Type B pancreatic cell (in vitro differentiated cells): ENCODE measurements at regions not wholly inside any gene's neighbourhood (a gene's known extent, or its start where the extent isn't known, plus 50 kb on each side); places are given as distances from the start of the nearest gene placed in this dataset.

Experiments used
- DNase-seq: peaks from one replicate; pipeline ENCODE4 v3.0.0; 2021; ENCODE audit warnings: mixed read lengths; ENCODE audit not compliant: unreplicated experiment; ENCODE audit errors: extremely low spot score
- H3K27ac Mint-ChIP-seq: 2 replicates; pipeline ENCODE4 v1.8.0; 2021; ENCODE audit warnings: mild to moderate bottlenecking, mixed read lengths
- H3K27me3 Mint-ChIP-seq: 2 replicates; pipeline ENCODE4 v1.8.0; 2021; ENCODE audit warnings: mixed read lengths
- H3K36me3 Mint-ChIP-seq: 2 replicates; pipeline ENCODE4 v1.8.0; 2021; ENCODE audit warnings: mixed read lengths
- H3K4me1 Mint-ChIP-seq: one replicate; pipeline ENCODE4 v1.8.0; 2021; ENCODE audit warnings: mixed read lengths; ENCODE audit not compliant: unreplicated experiment
- H3K4me3 Mint-ChIP-seq: 2 replicates; pipeline ENCODE4 v1.8.0; 2021; ENCODE audit warnings: mild to moderate bottlenecking, mixed read lengths
- H3K9me3 Mint-ChIP-seq: 2 replicates; pipeline ENCODE4 v1.8.0; 2021; ENCODE audit warnings: mixed read lengths
- CTCF ChIP-seq: fragments of 200-600 bp; sonication (generic); conservative IDR thresholded peaks from 2 replicates; pipeline ENCODE4 v1.5.0; 2021; ENCODE audit warnings: antibody characterized with exemption, mild to moderate bottlenecking

DNA sequence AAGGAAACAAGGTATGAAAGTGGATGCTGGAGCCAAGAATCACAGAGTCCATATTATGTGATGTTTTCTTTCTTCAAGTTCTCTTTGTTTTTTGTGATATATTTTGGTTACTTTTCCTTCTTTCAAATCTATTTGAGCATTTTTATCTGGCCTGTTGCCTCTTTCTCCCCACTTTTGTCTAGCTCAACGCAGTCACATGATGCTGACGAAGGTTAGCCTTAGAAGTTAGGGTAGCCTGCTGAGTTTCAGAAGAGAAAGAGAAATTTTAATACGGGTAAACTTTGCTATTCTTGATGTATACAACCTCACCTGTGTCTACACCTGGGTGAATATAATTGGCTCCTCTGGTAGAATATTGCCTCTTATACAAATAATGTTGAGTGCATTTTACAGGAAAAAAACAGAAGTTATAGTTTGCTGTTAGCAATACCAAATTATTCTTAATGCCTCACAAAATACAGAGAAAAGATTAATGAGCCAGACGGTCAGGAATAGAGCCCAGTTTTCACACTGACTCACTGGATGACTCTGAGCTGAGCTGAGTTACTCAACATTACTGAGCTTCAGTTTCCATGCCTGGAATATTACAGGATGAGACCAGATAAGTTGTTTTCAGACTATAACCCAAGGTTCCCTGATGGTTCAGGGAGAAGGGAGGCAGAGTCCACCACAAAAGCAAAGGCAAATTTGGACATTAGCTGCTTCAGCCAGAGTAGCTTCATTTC lies 161.6 kb upstream of the BDNF start:
- H3K27me3 Mint-ChIP-seq = peaks cover 6% of the 10 kb centered on the region
- TF ChIP-seq CTCF = no peak
- no peak for DNase-seq
- no peaks in the 10 kb centered on the region for H3K36me3 Mint-ChIP-seq
- H3K4me1 Mint-ChIP-seq = no peaks in the 10 kb centered on the region
- no peak overlapping the region for H3K27ac Mint-ChIP-seq
- H3K9me3 Mint-ChIP-seq = no peaks in the 10 kb centered on the region
- no peak overlapping the region for H3K4me3 Mint-ChIP-seq

GRCh38 chr11:27860811-27861210 lies 160.6 kb upstream of the BDNF start:
- TF ChIP-seq CTCF = no peak
- H3K4me3 Mint-ChIP-seq = no peak overlapping the region
- H3K36me3 Mint-ChIP-seq = no peaks in the 10 kb centered on the region
- DNase-seq = no peak
- H3K4me1 Mint-ChIP-seq = no peaks in the 10 kb centered on the region
- H3K9me3 Mint-ChIP-seq = no peaks in the 10 kb centered on the region
- H3K27me3 Mint-ChIP-seq = peaks cover 3% of the 10 kb centered on the region
- H3K27ac Mint-ChIP-seq = no peak overlapping the region

DNA sequence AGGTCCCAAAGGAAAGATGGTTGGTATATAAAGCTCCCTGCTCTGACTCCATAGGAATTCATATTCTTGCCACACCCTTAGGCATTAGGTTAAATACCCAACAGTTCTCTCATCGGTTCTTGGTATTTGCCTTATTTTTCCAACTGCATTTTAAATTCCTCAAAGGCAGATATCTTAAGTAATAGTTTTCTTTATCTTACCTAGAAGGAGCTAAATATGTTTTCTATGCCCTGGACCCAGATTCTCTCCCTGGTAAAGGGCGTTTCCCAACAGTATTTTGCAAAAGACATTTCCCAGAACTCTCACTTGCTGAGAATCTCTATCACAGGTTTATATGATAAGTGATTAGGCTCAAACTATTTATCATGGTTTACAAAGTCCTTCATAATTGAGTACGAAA lies 158.6 kb upstream of the BDNF start:
- TF ChIP-seq CTCF = no peak
- Mint-ChIP-seq H3K27ac (no peak overlapping the region), H3K36me3 (no peaks in the 10 kb centered on the region), H3K4me3 (no peak overlapping the region), H3K9me3 (no peaks in the 10 kb centered on the region), H3K27me3 (no peaks in the 10 kb centered on the region), H3K4me1 (no peaks in the 10 kb centered on the region)
- no peak for DNase-seq

GRCh38 chr11:27857588-27857987 lies 157.3 kb upstream of the BDNF start:
- no peak overlapping the region for H3K4me3 Mint-ChIP-seq
- H3K27me3 Mint-ChIP-seq = no peaks in the 10 kb centered on the region
- no peak for DNase-seq

DNA sequence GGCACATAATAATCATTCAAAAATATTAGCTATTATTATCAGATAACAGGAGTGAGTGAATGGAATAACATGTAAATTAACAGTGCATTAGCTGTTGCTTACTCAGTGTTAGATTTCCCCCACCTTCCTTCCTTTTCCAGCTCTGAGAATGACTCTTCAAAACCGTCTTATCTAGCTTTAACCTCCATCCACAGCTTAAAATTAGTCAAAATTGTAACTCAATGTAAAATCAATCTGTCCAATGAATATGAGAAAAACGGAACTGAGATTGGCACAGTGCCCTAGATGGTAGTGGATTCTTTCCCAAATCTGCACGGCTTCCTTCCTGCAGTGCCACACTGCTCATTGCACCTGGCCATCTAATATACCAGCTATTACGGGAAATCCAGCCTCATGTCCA lies 156.8 kb upstream of the BDNF start:
- Mint-ChIP-seq H3K4me1 (no peaks in the 10 kb centered on the region), H3K27me3 (peaks cover 3% of the 10 kb centered on the region), H3K4me3 (no peak overlapping the region), H3K27ac (no peak overlapping the region), H3K9me3 (no peaks in the 10 kb centered on the region), H3K36me3 (no peaks in the 10 kb centered on the region)
- no peak for TF ChIP-seq CTCF
- no peak for DNase-seq

More at GRCh38 chr11:27857588-27857987, 157.3 kb upstream of the BDNF start:
- Mint-ChIP-seq H3K4me1 (no peaks in the 10 kb centered on the region), H3K36me3 (no peaks in the 10 kb centered on the region), H3K9me3 (no peaks in the 10 kb centered on the region), H3K27ac (no peak overlapping the region)
- TF ChIP-seq CTCF = no peak

DNA sequence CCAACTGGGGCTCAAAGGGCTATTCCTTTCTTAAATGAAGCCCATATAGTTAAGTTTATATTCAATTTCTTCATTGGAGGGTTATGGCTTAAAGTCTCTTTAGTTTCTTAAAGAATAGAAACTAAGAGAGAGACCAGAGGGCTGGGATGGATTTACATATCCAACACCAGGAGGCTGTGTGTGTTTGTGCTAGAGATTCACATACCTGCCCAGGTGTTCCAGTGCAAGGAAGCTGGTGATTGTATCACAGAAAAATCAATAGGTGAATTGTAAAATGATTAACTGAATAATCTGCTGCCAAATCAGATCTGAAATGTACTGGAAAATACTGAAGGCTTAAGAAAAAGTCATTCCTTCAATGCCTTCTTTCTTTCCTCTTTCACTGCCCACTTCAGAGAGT lies 148.2 kb upstream of the BDNF start:
- Mint-ChIP-seq H3K27ac (no peak overlapping the region), H3K27me3 (peaks cover 4% of the 10 kb centered on the region), H3K36me3 (no peaks in the 10 kb centered on the region), H3K4me3 (no peak overlapping the region), H3K9me3 (no peaks in the 10 kb centered on the region), H3K4me1 (no peaks in the 10 kb centered on the region)
- TF ChIP-seq CTCF = no peak
- DNase-seq = no peak
